ENCODE measurements at regions not wholly inside any gene's neighbourhood (a gene's known extent, or its start where the extent isn't known, plus 50 kb on each side); places are given as distances from the start of the nearest gene placed in this dataset.

- no peak overlapping the region for H3K4me3 ChIP-seq (replicated peaks; ENCODE audit: low read depth, low read length)
- DNase-seq (ENCODE audit: low read depth) = no peak
- TF ChIP-seq, protein P1, sequence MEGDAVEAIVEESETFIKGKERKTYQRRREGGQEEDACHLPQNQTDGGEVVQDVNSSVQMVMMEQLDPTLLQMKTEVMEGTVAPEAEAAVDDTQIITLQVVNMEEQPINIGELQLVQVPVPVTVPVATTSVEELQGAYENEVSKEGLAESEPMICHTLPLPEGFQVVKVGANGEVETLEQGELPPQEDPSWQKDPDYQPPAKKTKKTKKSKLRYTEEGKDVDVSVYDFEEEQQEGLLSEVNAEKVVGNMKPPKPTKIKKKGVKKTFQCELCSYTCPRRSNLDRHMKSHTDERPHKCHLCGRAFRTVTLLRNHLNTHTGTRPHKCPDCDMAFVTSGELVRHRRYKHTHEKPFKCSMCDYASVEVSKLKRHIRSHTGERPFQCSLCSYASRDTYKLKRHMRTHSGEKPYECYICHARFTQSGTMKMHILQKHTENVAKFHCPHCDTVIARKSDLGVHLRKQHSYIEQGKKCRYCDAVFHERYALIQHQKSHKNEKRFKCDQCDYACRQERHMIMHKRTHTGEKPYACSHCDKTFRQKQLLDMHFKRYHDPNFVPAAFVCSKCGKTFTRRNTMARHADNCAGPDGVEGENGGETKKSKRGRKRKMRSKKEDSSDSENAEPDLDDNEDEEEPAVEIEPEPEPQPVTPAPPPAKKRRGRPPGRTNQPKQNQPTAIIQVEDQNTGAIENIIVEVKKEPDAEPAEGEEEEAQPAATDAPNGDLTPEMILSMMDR (IDR thresholded peaks at IDR 0.05; ENCODE audit: low read length, missing control alignments) = no peak
These were observed 1018.9 kb upstream of the PRMT6 start for GRCh38 chr1:106037526-106037925.

DNA sequence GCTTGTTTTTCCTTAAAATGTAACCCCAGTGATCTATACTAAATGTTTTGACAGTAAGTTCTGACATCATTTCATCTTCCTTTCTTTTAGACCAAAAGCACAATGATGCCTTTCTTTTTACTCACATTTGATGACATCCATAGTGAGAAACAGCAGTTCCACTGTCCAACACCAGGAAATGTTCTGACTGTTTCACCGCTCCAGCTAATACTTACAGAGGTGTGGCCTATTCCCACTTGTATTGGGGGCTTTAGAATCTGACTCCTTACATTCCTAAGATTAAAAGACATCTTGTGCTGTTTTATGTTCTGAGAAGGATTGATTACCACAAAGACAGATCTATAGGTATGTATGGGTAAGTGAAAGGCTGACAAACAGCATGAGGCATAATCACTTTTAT lies 1018.2 kb upstream of the PRMT6 start:
- no peak overlapping the region for H3K4me3 ChIP-seq (replicated peaks; ENCODE audit: low read depth, low read length)
- TF ChIP-seq, protein P1 (IDR thresholded peaks at IDR 0.05; ENCODE audit: low read length, missing control alignments) = no peak
- DNase-seq (ENCODE audit: low read depth) = no peak

DNA sequence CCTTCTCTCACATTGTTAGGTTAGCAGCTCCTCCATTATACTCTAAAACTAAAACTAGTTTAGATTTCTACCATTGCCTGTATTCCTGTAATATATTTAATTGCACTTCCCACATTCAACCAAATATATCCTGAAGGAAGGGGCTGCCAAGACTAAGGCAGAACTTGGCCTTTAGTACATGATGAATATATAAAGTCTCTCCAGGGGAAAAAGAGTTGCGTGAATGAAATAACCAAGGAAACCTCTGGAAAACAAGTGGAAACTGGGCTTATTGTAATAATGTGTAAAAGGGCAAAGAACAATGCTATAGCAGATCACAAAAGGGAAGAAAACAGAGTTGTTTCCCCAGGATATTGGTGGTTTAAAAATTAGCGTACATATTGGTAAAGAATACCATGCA lies 1012.5 kb upstream of the PRMT6 start:
- TF ChIP-seq, protein P1 (IDR thresholded peaks at IDR 0.05; ENCODE audit: low read length, missing control alignments) = no peak
- no peak for DNase-seq (ENCODE audit: low read depth)
- no peak overlapping the region for H3K4me3 ChIP-seq (replicated peaks; ENCODE audit: low read depth, low read length)

DNA sequence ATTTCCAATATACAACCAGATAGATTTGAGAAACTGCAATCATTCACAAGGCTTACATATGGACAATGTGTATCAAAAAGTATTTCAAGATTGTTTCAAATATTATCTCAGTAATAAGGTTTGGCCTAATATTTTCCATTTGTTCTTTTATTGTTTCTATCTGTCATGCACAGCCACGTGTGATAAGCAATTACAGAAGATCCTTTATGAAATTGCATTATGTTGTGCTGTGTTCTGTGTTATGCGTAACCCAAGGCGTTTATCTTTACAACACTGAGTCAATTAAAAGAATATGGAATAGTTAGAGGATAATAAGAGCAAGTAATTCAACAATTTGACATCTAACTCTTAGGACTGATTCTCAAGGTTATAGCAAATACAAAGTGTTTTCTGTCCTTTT lies 1009.3 kb upstream of the PRMT6 start:
- no peak overlapping the region for H3K4me3 ChIP-seq (replicated peaks; ENCODE audit: low read depth, low read length)
- DNase-seq (ENCODE audit: low read depth) = no peak
- TF ChIP-seq, protein P1 (IDR thresholded peaks at IDR 0.05; ENCODE audit: low read length, missing control alignments) = no peak

DNA sequence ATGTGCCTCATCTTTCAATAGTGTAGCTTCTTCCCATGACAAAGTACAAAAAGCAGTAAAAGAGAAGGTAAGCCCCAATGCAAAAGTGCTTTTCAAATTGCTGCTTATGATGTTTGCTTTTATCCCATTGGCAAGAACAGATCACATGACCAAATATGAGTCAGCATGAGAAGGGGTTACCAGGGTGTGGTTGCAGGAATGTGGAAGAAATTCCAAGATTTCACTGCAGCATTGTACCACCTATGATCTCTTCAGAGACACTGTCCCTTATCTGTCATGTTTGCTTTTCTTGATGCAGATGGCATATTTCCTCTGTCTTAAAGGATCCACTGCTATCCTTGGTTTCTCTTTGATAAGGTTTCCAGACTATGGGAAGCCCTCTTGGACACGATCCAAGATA lies 1006.9 kb upstream of the PRMT6 start:
- no peak overlapping the region for H3K4me3 ChIP-seq (replicated peaks; ENCODE audit: low read depth, low read length)
- DNase-seq (ENCODE audit: low read depth) = no peak
- TF ChIP-seq, protein P1 (IDR thresholded peaks at IDR 0.05; ENCODE audit: low read length, missing control alignments) = no peak

DNA sequence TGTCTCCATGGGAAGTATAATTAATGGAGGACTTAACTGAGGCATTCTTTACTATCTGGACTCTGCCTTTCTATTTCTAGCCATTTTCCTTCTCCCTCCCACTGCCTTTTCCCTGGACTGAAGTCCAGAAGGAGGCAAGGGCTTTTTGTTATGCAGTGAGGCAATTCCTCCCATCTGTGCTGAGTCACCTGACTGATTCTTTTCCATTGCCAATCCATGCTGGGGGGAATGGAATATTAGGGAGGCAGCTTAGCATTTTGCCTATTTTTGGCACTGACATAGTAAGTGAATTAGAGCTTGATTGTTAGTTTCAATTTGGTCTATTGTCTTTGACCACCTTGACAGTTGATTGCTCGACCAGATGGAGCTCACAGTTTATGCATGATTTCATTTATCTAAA lies 1000.6 kb upstream of the PRMT6 start:
- TF ChIP-seq, protein P1 (IDR thresholded peaks at IDR 0.05; ENCODE audit: low read length, missing control alignments) = no peak
- DNase-seq (ENCODE audit: low read depth) = no peak

GRCh38 chr1:106061586-106062495 lies 994.6 kb upstream of the PRMT6 start:
- TF ChIP-seq, protein P1 (IDR thresholded peaks at IDR 0.05; ENCODE audit: low read length, missing control alignments) = no peak
- DNase-seq (ENCODE audit: low read depth) = no peak
- H3K4me3 ChIP-seq (replicated peaks; ENCODE audit: low read depth, low read length) = no peak overlapping the region

More for the DNA sequence above, 1000.6 kb upstream of the PRMT6 start:
- no peak overlapping the region for H3K4me3 ChIP-seq (replicated peaks; ENCODE audit: low read depth, low read length)
